ENCODE measurements at regions not wholly inside any gene's neighbourhood (a gene's known extent, or its start where the extent isn't known, plus 50 kb on each side); places are given as distances from the start of the nearest gene placed in this dataset.
"Not testable (repeated sequence)": the region's sequence is repeated elsewhere in the genome, so short reads cannot be mapped to it uniquely, and the experiment has no call there.

GRCh38 chr3:130800829-130801228, 54.2 kb upstream of the PIK3R4 start:
- no peak for DNase-seq

- DNase-seq = no peak
Observed at GRCh38 chr3:130801473-130801872, 54.8 kb upstream of the PIK3R4 start.

- no peak for DNase-seq
Observed at GRCh38 chr3:130811557-130811956, 64.9 kb upstream of the PIK3R4 start.

GRCh38 chr3:130814691-130815472, 68.3 kb upstream of the PIK3R4 start:
- DNase-seq = no peak

DNA sequence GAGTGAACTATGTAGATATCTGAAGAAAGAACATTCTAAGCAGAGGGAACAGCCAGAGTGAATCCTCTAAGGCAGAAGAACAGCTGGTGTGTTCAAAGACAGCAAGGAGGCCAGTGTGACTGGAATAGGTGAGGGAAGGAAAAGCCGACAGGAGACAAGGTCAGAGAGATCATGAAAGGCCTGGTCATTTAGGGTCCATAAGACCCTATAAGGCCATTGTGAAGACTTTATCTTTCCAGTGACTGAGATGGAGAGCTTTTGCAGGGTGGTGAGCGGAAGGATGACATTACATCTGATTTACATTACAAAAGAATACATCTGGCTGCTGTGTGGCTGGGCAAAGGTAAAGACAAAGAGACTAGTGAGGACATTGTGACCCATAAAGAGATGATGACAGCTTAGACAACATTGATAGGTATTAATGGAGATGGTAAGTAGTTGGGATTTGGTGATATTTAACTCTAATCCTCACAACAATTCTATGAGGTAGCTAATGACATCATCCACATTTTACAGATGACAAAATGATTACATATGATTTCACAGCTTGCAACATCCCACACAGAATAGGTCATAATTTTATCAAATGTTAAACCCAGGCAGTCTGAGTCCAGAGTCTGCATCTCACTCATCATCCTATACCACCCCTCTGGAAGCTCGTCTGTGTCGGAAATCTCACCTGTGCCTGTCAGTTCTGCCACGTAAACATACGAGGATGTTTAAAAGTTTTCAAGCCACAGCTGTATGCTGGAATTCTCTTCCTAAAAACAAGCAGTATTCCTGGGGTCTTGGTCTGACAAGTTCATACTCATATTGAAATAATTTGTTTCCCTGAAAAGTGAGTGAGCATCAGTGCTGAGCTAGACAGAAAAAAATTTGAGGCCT, 70.2 kb upstream of the PIK3R4 start:
- DNase-seq = no peak

- not testable (repeated sequence) for DNase-seq
Observed at GRCh38 chr3:130818066-130818465, 71.4 kb upstream of the PIK3R4 start.

DNA sequence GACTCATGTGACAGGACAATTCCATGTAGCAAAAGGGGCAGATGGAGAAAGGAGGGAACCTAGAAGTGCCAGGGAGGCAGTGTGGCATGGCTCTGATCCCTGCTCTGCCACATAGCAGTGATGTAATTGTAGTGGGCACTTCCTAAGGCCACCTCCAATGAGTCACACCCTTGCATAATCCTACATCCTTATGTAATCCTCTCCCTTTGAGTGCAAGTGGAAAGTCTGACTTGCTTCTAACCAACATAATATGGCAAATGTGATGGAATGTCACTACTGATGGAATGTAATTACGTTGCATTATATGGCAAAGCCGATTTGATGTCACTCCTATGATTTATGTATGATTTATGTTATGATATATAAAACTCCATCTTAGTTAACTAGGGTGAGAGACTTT, 72.9 kb upstream of the ATP2C1 start:
- no peak for DNase-seq

DNA sequence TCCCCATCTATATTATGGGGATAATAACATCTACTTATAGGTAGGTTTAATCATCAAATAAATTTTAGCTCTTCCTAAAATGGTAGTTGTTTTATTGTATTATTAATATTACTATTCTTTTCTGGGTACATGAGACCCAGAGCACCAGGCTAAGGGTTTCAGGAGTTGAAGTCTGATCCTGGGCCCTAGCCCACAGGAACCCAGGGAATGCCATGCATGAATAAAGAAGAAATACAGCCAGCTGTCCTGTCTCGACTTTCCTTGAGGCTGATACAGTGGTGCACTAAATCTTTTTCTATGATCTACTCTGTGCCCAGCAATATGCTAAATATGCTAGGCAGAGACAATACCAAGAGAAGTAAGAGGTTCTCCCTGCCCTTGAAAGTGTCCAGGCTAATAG, 72.1 kb upstream of the ATP2C1 start:
- DNase-seq = no peak

GRCh38 chr3:130823241-130823884, 70.5 kb upstream of the ATP2C1 start:
- DNase-seq = no peak

- no peak for DNase-seq
Observed at GRCh38 chr3:130823996-130824395, 69.9 kb upstream of the ATP2C1 start.

- no peak for DNase-seq
Observed at GRCh38 chr3:130825762-130826299, 68.1 kb upstream of the ATP2C1 start.

DNA sequence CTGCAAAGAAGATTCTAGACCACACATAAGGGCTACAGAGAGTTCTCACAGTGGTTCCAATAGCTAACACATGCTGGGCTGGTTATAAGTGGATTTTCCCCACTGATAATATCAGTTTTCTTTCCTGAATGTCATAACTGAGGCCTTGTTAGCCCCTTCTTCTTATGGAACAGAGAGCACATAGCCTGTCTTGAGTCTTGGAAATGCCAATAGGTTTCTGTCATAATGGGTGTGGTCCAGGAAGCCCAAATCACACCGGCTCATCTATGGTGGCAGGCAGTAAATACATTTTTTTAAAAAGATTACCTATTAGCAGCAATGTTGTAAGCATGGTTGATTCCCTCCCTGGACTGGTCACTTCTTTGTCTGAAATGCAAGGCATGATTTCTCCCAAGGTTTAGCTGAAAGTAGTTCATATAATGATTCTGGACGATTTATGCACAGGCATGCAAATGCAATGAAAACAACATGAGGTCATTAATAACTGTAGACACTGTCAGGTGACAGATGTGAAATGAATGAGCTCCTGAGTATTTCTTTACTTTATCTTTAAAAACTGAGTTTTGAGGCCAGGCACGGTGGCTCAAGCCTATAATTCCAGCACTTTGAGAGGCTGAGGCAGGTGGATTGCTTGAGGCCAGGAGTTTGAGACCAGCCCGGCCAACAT, 67.2 kb upstream of the ATP2C1 start:
- DNase-seq = no peak

DNA sequence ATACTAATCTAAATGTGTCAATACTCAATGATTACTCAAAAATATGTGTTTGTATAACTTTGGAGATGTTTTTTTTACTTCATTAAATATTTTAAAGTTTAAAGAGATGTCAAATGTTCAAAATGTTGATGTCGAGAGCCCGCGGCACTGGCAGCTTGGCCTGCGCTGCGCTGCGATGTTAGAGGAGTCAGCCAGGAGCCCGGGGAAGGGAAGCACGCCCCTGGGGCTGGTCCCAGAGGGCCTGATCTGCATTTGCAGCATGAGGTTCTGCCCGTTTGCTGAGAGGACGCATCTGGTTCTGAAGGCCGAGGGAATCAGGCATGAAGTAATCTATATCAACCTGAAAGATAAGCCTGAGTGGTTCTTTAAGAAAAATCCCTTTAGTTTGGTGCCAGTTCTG, 66.4 kb upstream of the ATP2C1 start:
- no peak for DNase-seq

GRCh38 chr3:130828948-130829947, 64.6 kb upstream of the ATP2C1 start:
- DNase-seq = no peak

- no peak for DNase-seq
Observed at GRCh38 chr3:130831719-130832400, 62.0 kb upstream of the ATP2C1 start.

DNA sequence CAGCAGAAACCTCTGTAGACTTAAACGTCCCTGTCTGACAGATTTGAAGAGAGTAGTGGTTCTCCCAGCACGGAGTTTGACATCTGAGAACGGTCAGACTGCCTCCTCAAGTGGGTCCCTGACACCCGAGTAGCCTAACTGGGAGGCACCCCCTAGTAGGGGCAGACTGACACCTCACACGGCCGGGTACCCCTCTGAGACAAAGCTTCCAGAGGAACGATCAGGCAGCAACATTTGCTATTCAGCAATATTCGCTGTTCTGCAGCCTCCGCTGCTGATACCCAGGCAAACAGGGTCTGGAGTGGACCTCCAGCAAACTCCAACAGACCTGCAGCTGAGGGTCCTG, 61.5 kb upstream of the ATP2C1 start:
- DNase-seq = not testable (repeated sequence)

DNA sequence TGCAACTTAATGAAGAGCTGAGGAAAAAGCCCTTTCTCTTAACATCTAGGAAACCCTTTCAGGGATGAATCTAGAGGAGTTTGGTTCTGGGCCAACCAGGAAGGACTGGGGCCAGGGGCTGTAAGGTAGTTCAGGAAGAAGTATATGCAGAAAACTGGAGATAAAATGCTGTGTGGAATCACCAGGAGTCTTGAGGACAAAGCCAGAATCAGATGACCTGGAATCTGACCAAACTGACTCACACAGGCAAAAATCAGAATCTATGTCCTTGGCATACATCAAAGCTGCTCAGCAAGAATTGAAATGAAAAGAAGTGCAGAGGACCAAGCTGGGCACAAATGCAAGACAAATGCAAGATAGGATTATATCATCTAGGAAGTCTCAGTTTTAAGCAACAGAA, 59.4 kb upstream of the ATP2C1 start:
- DNase-seq = no peak

- no peak for DNase-seq
Observed at GRCh38 chr3:130835483-130835882, 58.4 kb upstream of the ATP2C1 start.

GRCh38 chr3:130838898-130839600, 54.8 kb upstream of the ATP2C1 start:
- DNase-seq = peak; percentile 43

Measured in muscle of arm (tissue), 1 donor.